Sigmoid colon (tissue), 4 donors: ENCODE measurements at regions not wholly inside any gene's neighbourhood (a gene's known extent, or its start where the extent isn't known, plus 50 kb on each side); places are given as distances from the start of the nearest gene placed in this dataset.

Source experiments
- EP300 ChIP-seq, 4 donors: sonication (generic); formaldehyde crosslinking; IDR thresholded peaks; one replicate each; pipeline ENCODE4 v1.6.1; 2017; ENCODE audit warnings: antibody characterized with exemption in 4 of 4
- POLR2A ChIP-seq, 2 donors: fragments of 450-650 bp; IDR thresholded peaks; one replicate each; pipeline ENCODE4 v1.6.1; 2016; ENCODE audit warnings: antibody characterized with exemption in 2 of 2, mild to moderate bottlenecking in 2 of 2, moderate library complexity in 2 of 2
- POLR2AphosphoS5 ChIP-seq, 4 donors: sonication (generic); formaldehyde crosslinking; IDR thresholded peaks; one replicate each; pipeline ENCODE4 v1.6.1; 2017; ENCODE audit warnings: antibody characterized with exemption in 4 of 4
- TF ChIP-seq, protein P1 (sequence below), 4 experiments: fragments of 450-650 bp in 3 of 4; fragments of 200-600 bp in 1 of 4; IDR thresholded peaks; one replicate each; pipeline ENCODE4 v1.5.1; 2016 to 2019; ENCODE audit warnings: antibody characterized with exemption in 4 of 4, mild to moderate bottlenecking in 3 of 4, moderate library complexity in 2 of 4

DNA sequence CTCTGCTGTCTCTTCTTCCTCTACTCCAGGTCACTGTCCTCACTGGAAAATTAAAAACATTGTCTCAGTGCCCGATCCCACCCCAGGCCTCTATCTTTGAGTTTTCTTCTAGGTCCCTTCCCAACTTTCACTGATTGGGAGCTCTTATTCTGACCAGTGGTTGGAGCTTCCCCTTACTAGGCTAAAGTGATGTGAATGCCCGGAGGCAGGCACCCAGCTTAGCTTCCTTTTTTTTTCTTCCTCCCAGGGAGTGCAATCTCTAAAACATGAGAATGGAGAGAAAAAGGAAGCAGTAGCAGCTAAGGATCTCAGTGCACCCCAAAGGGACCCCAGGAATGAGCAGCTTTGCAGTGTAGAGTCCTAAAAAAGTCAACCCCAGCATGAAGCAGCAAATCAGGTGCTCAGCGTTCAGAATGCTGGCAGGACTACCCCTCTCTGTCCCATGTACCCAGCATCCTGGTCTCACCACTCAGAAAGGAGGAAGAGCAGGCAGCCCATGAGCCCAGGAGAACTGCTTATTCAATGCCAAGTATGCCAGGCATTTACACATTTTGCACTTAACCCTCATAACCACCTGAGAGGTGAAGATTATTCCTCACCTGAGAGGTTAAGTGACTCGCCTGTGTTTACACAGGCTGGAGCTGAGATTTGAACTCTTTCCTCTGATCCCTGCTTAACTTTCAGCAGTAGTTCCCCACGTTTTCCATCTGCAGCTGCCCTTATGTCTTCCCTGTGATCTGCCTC is 146.2 kb upstream of the PWP1 start:
- TF ChIP-seq, protein P1, sequence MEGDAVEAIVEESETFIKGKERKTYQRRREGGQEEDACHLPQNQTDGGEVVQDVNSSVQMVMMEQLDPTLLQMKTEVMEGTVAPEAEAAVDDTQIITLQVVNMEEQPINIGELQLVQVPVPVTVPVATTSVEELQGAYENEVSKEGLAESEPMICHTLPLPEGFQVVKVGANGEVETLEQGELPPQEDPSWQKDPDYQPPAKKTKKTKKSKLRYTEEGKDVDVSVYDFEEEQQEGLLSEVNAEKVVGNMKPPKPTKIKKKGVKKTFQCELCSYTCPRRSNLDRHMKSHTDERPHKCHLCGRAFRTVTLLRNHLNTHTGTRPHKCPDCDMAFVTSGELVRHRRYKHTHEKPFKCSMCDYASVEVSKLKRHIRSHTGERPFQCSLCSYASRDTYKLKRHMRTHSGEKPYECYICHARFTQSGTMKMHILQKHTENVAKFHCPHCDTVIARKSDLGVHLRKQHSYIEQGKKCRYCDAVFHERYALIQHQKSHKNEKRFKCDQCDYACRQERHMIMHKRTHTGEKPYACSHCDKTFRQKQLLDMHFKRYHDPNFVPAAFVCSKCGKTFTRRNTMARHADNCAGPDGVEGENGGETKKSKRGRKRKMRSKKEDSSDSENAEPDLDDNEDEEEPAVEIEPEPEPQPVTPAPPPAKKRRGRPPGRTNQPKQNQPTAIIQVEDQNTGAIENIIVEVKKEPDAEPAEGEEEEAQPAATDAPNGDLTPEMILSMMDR (IDR thresholded peaks at IDR 0.05), result no peak
- TF ChIP-seq POLR2A (IDR thresholded peaks at IDR 0.05) (no peak), EP300 (IDR thresholded peaks at IDR 0.05) (no peak), POLR2AphosphoS5 (IDR thresholded peaks at IDR 0.05) (no peak)
